ENCODE measurements at regions not wholly inside any gene's neighbourhood (a gene's known extent, or its start where the extent isn't known, plus 50 kb on each side); places are given as distances from the start of the nearest gene placed in this dataset.

DNA sequence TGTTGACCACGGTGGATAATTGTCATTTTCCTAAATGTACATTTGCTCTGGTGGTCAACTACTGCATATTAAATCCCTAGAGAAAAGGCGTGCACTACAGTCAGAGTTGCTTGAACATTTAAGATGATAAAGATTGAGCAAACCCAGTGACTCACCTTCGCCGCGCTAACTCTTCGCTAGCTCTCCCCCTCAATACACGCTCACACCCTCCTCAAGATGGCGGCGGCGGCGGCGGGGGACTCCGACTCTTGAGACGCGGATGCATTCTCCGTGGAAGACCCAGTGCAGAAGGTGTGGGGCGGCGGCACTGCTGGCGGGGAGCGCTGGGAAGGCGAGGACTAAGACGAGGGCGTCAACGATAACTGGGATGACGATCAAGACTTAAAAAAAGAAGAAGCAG, 79.8 kb upstream of the PFN2 start:
- TF ChIP-seq ZFX (IDR thresholded peaks at IDR 0.05) = no peak
- TF ChIP-seq, protein P1, sequence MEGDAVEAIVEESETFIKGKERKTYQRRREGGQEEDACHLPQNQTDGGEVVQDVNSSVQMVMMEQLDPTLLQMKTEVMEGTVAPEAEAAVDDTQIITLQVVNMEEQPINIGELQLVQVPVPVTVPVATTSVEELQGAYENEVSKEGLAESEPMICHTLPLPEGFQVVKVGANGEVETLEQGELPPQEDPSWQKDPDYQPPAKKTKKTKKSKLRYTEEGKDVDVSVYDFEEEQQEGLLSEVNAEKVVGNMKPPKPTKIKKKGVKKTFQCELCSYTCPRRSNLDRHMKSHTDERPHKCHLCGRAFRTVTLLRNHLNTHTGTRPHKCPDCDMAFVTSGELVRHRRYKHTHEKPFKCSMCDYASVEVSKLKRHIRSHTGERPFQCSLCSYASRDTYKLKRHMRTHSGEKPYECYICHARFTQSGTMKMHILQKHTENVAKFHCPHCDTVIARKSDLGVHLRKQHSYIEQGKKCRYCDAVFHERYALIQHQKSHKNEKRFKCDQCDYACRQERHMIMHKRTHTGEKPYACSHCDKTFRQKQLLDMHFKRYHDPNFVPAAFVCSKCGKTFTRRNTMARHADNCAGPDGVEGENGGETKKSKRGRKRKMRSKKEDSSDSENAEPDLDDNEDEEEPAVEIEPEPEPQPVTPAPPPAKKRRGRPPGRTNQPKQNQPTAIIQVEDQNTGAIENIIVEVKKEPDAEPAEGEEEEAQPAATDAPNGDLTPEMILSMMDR (conservative IDR thresholded peaks at IDR 0.05) = no peak
- no peak overlapping the region for H3K27ac ChIP-seq

DNA sequence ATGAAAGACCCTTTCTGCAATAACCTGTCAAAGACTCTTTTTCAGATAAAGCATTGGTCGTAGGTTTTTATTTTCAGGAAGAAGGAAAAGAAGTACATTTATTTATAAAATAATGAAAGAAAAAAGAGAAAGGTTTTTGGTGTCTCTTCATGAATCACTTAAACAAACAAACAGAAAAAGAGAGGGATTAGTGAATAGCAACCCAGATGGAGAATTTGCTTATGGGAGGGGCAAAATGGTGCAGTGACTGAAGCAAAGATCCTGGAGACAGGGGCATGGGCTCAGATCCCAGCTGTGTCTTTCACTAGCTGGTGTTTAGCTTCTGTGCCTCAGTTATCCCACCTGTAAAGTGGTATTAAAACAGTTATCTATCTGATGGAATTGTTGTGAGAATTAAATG, 78.6 kb upstream of the PFN2 start:
- H3K27ac ChIP-seq = no peak overlapping the region
- TF ChIP-seq, protein P1 (conservative IDR thresholded peaks at IDR 0.05) = no peak
- no peak for TF ChIP-seq ZFX (IDR thresholded peaks at IDR 0.05)

DNA sequence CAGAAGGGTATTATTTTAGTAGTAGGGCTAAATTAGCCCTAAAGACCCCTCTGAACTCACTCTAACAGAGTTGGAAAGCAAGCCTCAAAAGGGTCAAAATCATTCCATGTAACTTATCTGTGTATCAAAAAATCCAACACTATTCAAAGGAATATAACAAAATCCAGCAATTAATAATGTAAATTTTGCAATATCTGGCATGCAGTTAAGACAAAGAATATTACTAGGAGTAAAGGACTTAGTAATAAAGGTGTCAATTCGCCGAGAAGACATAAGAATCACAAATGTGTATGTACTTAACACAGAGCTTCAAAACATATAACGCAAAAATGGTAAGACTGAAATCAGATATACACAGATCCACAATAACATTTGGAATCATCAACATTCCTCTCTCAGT, 71.2 kb upstream of the PFN2 start:
- TF ChIP-seq, protein P1 (conservative IDR thresholded peaks at IDR 0.05) = no peak
- no peak for TF ChIP-seq ZFX (IDR thresholded peaks at IDR 0.05)
- H3K27ac ChIP-seq = no peak overlapping the region

DNA sequence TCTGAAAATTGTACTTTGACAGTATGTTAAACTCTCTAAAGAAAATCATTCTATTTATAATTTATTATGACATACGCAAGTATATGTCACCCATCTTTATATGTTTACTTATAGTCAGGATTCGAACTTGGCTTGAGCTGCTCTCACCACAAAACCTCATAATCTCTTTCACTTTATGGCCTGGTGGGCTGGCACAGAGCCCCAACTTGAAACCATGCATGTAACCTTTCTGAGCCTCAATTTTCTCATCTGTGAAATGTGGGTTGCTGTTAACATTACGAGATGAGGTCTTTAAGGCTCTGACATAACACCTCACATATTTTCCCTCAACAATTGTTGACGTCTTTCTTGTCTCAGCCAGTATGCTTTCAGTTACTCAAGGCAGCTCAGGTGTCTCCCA, 69.4 kb upstream of the PFN2 start:
- TF ChIP-seq ZFX (IDR thresholded peaks at IDR 0.05) = no peak
- TF ChIP-seq, protein P1 (conservative IDR thresholded peaks at IDR 0.05) = no peak
- no peak overlapping the region for H3K27ac ChIP-seq

DNA sequence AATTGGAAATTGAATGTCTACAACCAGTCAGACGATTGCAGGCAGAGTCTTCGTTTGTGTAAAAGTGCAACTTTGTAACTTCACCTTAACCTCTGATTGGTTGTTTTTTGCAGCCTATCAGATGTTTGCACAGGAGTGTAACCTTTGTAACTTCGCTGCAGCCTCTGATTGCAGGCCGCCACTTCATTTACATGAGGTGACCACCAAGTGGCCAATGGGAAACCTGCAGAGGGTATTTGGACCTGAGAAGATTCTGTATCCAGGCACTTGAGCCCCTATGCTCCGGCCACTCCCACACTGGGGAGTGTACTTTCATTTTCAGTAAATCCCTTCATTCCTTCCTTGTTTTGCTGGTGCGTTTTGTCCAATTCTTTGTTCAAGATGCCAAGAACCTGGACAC, 68.1 kb upstream of the PFN2 start:
- no peak for TF ChIP-seq ZFX (IDR thresholded peaks at IDR 0.05)
- TF ChIP-seq, protein P1 (conservative IDR thresholded peaks at IDR 0.05) = no peak
- no peak overlapping the region for H3K27ac ChIP-seq

DNA sequence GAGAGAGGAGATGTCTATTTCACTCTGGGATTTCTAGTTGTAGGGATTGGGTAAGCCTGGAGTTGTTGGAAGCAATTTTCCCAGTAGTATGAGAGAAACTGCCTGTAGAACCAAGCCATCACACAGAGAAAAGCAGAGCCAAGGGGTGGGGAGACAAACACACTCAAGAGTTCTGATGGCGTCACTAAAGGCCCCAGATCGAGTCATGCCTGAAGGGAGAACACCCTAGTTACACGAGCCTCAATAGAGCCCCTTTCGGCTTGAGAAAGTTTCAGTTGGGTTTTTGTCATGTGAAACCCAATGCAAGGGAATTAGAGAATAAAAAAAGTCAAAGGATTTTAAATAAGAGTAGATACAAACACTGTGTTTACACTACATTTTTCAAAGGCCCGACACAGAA, 66.1 kb upstream of the PFN2 start:
- TF ChIP-seq ZFX (IDR thresholded peaks at IDR 0.05) = no peak
- TF ChIP-seq, protein P1 (conservative IDR thresholded peaks at IDR 0.05) = no peak
- no peak overlapping the region for H3K27ac ChIP-seq

DNA sequence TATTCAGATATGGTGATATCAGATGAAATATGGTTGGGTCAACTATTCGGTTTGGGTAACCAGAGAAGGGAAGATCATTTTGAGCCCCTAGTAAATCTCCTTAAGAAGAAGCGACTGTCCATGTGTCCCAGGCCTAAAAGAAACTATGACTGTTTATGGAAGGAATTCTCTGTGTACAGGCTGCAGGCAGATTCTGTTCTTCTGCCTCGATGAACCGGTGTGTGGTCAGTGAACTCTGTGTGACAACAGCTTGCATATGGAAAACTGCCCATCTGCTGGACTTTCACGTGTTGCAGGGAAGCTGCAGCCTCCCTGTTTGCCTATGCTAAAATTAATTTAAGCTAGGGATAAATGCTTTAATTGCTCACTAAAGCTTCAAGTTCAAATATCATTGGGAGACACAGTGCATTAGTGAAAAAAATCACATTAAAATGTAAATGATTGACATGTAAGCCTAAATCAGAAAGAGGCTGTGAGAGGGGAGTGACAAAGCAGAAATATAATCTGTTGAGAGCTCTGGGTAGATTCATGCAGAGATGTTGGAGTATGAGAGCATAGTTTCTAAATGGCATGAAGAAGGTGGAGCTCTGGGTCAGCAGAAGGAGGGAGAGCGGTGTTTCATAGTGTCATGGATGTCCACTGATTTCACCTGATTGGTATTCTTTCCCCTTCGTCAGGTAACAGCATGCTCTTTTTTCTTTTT, 65.4 kb upstream of the PFN2 start:
- no peak for TF ChIP-seq ZFX (IDR thresholded peaks at IDR 0.05)
- TF ChIP-seq, protein P1 (conservative IDR thresholded peaks at IDR 0.05) = no peak
- H3K27ac ChIP-seq = no peak overlapping the region

All from C4-2B (cell line).